Neural progenitor cell (in vitro differentiated cells): ENCODE measurements at regions not wholly inside any gene's neighbourhood (a gene's known extent, or its start where the extent isn't known, plus 50 kb on each side); places are given as distances from the start of the nearest gene placed in this dataset.

Source experiments
- CTCF ChIP-seq: fragments of 200-600 bp; sonication (generic); IDR thresholded peaks from 2 replicates; pipeline ENCODE4 v1.5.1; 2017; ENCODE audit warnings: antibody characterized with exemption, mild to moderate bottlenecking
- EZH2 ChIP-seq: fragments of 200-600 bp; sonication (generic); IDR thresholded peaks from 2 replicates; pipeline ENCODE4 v1.6.1; 2017; ENCODE audit warnings: antibody characterized with exemption, mild to moderate bottlenecking, moderate library complexity
- EZH2phosphoT487 ChIP-seq: fragments of 200-600 bp; sonication (generic); IDR thresholded peaks from 2 replicates; pipeline ENCODE4 v1.6.1; 2017; ENCODE audit warnings: antibody characterized with exemption

GRCh38 chr18:33840212-33840593 lies 262.2 kb downstream of the ASXL3 start:
- TF ChIP-seq CTCF (no peak), EZH2 (no peak), EZH2phosphoT487 (no peak)
